ENCODE measurements at regions not wholly inside any gene's neighbourhood (a gene's known extent, or its start where the extent isn't known, plus 50 kb on each side); places are given as distances from the start of the nearest gene placed in this dataset.

DNA sequence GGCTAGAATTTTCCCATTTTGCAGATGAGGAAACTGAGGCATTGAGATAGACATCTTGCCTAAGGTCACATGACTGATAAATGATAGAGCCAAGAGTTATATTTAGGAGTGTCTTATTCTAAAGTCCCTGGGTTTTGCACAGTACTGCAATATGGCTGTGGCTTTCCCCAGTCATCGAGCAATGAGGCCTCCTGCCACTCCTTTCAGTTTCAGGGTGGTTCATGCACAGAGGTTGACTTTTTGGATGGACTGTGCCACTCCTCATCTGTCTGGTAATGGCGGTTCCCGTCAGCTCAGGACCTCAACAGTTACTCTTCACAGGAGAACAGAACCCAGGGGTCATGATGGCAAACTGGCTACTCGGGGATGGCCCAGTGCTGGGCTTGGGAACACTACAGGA lies 131.1 kb downstream of the ACKR3 start:
- TF ChIP-seq POLR2A (IDR thresholded peaks at IDR 0.05; ENCODE audit: low read length) (no peak), GATA1 (IDR thresholded peaks at IDR 0.05; ENCODE audit: low read depth, low read length) (no peak)

All from erythroblast (primary cell).